ENCODE measurements at regions not wholly inside any gene's neighbourhood (a gene's known extent, or its start where the extent isn't known, plus 50 kb on each side); places are given as distances from the start of the nearest gene placed in this dataset.

DNA sequence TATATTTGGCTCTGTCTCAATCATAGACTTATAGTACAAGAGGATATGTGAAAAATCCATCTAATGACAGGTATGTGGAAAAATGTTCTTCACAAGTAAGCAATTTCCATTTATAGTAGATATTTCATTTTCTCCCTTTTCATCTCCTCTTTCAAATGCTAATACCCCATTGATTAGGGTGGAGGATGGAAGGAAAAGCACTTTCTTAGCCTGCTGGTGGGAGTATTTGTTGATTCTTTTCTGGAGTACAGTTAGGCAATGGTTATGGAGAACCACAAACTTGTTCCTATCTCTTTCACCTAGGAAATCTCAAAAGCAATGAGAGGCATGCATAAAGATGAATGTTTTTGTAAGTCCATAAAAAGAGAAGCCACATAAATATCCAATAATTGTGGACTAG lies 108.0 kb upstream of the CREB5 start:
- Mint-ChIP-seq H3K27ac (no peak overlapping the region), H3K9me3 (no peaks in the 10 kb centered on the region), H3K4me1 (no peaks in the 10 kb centered on the region), H3K4me3 (no peak overlapping the region), H3K36me3 (no peaks in the 10 kb centered on the region), H3K27me3 (no peaks in the 10 kb centered on the region)
- no peak for DNase-seq

DNA sequence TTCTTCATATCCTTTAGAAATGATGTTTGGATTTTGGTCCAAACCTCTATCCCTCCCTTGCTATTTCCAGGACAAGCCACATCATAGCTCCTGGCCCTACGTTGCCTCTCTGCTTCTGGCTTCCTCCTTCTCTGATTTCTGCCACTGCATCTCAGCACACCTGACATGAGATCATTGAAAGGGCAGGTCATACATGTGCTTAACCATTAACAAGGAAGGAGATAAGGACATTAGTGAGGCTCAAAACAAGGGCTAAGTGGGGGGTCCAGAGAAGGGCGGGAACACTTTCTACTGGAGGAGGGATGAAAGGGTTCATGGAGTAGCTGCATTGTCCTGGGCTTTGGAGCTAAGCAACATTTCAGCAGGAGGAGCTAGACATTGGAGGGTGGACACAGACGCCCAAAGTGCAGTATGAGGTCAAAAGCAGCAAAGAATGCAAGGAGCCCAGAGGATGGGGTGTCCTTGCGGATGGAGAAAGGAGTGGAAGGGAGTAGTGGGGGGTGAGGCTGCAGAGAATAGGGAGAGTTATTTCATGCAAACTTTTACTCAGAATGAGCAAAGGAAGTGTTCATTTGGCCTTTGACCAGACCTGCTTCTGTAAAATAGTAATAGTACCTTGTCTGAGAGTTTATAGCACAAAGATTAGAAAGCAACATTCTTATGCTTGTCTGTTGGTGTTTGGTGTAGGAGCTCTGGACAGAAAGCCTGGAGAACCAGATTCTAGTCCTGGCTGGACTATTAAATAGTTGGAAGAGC lies 102.4 kb upstream of the CREB5 start:
- DNase-seq = no peak
- Mint-ChIP-seq H3K9me3 (no peaks in the 10 kb centered on the region), H3K27ac (no peak overlapping the region), H3K4me1 (no peaks in the 10 kb centered on the region), H3K4me3 (no peak overlapping the region), H3K36me3 (no peaks in the 10 kb centered on the region), H3K27me3 (peaks cover 36% of the 10 kb centered on the region)

DNA sequence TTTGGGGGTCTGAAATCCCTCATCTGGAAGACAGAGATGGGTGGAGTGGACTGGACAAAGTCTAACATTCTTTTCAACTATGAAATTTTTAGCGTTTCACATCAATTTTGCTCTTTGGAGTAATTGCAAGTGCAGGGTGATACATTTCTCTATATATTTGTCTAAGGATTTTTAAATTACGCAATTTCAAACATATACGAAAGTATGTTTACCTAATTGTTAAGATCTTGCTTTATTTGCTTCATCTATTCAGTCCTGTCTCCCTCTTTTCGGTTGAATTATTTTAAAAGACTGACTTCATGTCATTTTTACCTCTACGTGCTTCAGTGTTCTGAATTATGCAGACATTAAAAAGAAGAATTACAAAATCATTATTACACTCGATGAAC lies 101.9 kb upstream of the CREB5 start:
- Mint-ChIP-seq H3K27ac (no peak overlapping the region), H3K9me3 (no peaks in the 10 kb centered on the region), H3K36me3 (no peaks in the 10 kb centered on the region), H3K27me3 (peaks cover 41% of the 10 kb centered on the region), H3K4me3 (no peak overlapping the region), H3K4me1 (peaks cover under 1% of the 10 kb centered on the region)
- no peak for DNase-seq

DNA sequence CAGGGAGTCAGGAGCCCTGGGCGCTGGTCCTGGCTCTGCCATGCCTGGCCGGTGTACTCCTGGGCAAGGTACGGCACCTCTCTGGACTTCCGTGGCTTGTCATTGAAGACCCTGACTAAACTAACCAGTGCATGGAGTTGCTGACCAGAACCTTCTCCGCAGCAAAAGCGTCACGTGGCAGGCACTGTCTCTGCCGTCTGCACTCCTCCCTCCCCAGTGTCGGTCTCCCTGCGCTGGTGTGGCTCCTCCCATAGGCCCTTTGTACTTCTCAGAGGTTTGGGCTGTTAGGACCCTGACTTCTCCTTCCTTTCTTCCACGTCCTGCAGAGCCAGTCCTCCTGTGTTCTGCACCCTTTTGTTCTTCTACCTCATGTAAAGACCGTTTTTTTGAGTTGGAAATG lies 100.6 kb upstream of the CREB5 start:
- Mint-ChIP-seq H3K36me3 (no peaks in the 10 kb centered on the region), H3K27me3 (peaks cover 45% of the 10 kb centered on the region), H3K9me3 (no peaks in the 10 kb centered on the region), H3K4me3 (no peak overlapping the region), H3K27ac (no peak overlapping the region), H3K4me1 (peaks cover 3% of the 10 kb centered on the region)
- no peak for DNase-seq

DNA sequence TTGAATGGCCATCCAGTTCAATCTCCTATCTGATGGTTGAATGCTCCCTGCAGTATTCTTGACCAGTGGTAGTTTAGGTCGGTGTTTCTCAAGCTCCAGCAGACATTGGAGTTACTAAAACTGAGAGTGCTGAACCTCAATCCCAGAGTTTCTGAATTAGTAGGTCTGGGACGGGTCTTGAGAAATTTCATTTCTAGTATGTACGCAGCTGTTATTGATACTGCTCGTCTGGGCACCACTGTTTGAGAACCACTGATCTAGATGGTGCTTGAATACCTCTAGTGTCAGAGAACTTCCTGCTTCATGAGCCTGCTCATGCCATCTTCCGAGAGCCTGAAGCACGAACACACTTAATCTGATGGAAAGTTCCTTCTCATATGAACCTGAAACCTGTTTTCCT lies 99.4 kb upstream of the CREB5 start:
- H3K27ac Mint-ChIP-seq = no peak overlapping the region
- H3K4me3 Mint-ChIP-seq = no peak overlapping the region
- H3K4me1 Mint-ChIP-seq = peaks cover 3% of the 10 kb centered on the region
- H3K36me3 Mint-ChIP-seq = no peaks in the 10 kb centered on the region
- peaks cover 51% of the 10 kb centered on the region for H3K27me3 Mint-ChIP-seq
- no peak for DNase-seq
- H3K9me3 Mint-ChIP-seq = no peaks in the 10 kb centered on the region

DNA sequence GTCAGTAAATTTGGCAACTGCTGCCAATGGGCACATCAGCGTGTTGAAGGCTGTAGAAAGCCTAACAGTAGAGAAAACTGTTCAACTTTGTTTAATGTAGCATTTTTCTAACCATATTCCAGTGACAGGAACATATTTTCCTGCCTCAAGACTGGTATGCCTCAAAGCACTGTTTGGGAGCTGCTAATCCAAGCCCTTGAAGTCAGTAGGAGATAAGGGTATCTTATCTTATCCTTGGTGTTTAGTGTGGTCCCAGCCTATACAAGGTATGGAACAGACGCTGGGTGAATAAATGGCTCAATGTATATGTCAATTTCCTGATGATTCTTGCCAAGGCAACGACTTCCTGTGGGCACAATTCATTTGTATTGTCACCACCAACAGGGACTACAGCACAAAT lies 97.5 kb upstream of the CREB5 start:
- H3K4me3 Mint-ChIP-seq = no peak overlapping the region
- no peaks in the 10 kb centered on the region for H3K9me3 Mint-ChIP-seq
- no peak overlapping the region for H3K27ac Mint-ChIP-seq
- H3K4me1 Mint-ChIP-seq = peaks cover 3% of the 10 kb centered on the region
- no peaks in the 10 kb centered on the region for H3K36me3 Mint-ChIP-seq
- DNase-seq = no peak
- peaks cover 48% of the 10 kb centered on the region for H3K27me3 Mint-ChIP-seq

DNA sequence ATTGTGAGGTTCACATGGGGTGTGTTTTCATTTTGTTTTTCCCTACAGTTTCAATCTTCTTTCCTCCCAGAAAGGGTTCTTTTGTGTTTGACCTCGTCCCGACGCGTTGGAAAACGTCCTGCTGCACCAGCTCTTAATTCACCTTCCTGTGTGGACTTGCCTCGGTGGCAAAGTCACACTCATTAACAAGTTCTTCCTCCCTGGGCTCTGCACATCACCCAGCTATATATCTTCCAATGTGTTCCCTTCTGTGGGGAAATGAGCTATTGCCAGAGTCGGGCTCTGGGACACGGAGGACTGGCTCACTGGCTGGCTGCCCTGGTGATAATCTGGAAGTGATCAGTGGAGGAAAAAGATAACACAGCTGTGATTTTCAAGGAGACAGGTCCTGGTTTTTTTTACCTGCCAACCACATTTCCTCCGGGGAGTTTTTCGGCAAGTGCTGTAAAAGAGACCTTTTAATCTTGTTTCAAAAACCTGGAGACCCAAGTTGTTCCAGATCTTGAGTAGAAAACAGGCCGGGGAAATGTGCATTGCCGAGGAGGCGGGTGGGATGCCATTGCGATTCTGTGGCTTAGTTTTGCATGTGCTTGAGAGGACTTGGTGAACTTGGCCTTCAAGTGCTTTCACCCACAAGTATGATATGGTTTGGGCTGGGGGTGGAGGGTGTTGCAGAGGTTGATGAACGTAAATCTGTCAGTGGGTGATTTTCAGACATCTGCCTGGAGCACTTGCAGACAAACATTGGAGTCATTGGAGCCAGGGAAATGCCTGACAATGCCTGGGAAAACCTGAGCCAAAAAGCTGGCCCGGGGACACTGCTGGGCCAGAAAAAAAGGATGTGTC lies 96.5 kb upstream of the CREB5 start:
- H3K9me3 Mint-ChIP-seq = no peaks in the 10 kb centered on the region
- H3K27me3 Mint-ChIP-seq = peaks cover 44% of the 10 kb centered on the region
- peaks cover 3% of the 10 kb centered on the region for H3K4me1 Mint-ChIP-seq

DNA sequence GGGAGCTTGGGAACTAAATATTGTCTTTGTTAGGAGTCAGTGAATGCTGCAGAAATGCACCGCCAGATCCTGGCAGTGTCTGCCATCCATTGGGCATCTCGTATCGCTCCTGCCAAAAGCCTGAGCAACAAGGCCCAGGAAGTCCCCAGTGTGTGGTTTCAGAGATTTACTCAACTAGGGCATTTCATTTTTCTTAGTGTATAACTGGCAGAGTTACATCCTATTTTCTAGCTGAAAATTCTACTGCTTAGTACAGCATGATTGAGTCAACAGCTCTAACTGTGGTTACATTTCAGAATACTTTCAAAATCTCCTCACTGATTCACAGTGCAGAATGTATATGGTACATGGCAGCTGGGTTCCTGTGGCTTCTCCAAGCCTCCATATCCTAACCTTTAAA lies 95.8 kb upstream of the CREB5 start:
- Mint-ChIP-seq H3K4me1 (peaks cover 3% of the 10 kb centered on the region), H3K27ac (no peak overlapping the region), H3K36me3 (no peaks in the 10 kb centered on the region), H3K4me3 (no peak overlapping the region), H3K27me3 (peaks cover 40% of the 10 kb centered on the region), H3K9me3 (no peaks in the 10 kb centered on the region)
- no peak for DNase-seq

More for the DNA sequence above, 96.5 kb upstream of the CREB5 start:
- Mint-ChIP-seq H3K27ac (no peak overlapping the region), H3K36me3 (no peaks in the 10 kb centered on the region), H3K4me3 (no peak overlapping the region)
- no peak for DNase-seq

DNA sequence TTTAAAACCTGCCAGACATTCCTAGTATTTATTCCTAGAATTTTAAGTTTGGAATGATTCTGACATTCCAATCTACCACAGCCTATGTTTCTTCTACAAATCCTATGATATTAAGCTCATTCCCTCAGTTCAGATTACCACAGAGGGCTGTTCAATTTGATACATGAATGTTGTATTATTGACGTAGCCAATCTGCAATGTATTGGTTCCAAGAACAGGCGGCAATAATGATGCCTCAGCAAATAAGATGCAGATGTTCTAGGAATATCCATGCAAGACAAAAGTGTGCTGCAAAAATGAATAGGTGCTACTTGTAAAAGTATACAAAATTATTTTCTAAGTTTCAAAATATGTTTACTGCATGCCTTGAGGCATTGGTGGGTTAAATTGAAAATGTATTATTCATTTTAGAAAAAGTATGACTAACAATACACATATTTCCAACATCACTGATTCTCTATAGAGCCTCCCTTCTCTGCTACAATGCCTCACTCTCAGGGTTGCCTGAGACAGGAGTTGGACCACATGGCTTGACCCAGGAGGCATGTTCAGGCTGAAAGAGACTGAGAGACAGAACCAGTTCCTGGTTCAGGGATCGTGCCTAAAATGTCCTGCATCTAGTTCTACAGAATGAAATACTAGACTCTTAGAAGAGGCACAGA lies 94.1 kb upstream of the CREB5 start:
- Mint-ChIP-seq H3K27ac (no peak overlapping the region), H3K9me3 (no peaks in the 10 kb centered on the region), H3K4me3 (no peak overlapping the region), H3K36me3 (no peaks in the 10 kb centered on the region), H3K4me1 (peaks cover 3% of the 10 kb centered on the region), H3K27me3 (peaks cover 23% of the 10 kb centered on the region)
- no peak for DNase-seq

DNA sequence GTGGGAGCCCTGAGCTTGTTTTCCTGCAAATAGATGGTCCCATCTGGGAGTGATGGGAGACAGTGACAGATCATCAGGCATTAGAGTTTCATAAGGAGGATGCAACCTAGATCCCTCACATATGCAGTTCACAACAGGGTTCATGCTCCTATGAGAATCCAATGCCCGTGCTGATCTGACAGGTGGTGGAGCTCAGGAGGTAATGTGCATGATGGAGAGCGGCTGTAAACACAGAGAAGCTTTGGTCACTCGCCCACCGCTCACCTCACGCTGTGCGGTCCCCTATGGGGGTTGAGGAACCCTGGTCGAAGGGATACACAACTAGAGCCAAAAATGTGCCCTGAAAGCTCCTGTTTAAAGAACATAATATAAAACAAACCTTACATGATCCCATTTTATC lies 88.5 kb upstream of the CREB5 start:
- Mint-ChIP-seq H3K27me3 (no peaks in the 10 kb centered on the region), H3K27ac (no peak overlapping the region), H3K4me1 (peaks cover 13% of the 10 kb centered on the region), H3K4me3 (no peak overlapping the region), H3K9me3 (peaks cover 1% of the 10 kb centered on the region), H3K36me3 (peaks cover 1% of the 10 kb centered on the region)
- no peak for DNase-seq

DNA sequence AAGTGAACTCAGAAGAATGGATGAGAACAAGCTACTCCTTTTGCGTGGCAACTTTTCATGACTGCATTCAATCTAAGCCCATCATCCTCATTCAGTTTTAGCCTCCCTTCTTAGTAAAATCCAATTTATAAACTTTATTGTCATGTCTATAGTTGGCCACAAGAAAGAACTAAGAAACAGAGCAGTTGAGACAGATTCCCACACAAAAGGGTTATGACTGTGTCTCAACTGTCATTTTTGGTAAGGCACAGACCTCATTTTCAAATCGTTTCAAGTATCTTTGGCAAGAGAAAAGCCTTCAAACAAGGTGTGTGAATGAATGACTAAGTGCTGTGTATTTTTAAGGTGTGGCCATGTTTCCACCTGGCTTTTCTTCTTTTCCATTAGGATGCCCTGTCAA lies 84.2 kb upstream of the CREB5 start:
- Mint-ChIP-seq H3K4me3 (no peak overlapping the region), H3K27me3 (no peaks in the 10 kb centered on the region), H3K9me3 (peaks cover 1% of the 10 kb centered on the region), H3K4me1 (peaks cover 42% of the 10 kb centered on the region), H3K27ac (peak overlapping the region; percentile 13), H3K36me3 (peaks cover 1% of the 10 kb centered on the region)
- no peak for DNase-seq

DNA sequence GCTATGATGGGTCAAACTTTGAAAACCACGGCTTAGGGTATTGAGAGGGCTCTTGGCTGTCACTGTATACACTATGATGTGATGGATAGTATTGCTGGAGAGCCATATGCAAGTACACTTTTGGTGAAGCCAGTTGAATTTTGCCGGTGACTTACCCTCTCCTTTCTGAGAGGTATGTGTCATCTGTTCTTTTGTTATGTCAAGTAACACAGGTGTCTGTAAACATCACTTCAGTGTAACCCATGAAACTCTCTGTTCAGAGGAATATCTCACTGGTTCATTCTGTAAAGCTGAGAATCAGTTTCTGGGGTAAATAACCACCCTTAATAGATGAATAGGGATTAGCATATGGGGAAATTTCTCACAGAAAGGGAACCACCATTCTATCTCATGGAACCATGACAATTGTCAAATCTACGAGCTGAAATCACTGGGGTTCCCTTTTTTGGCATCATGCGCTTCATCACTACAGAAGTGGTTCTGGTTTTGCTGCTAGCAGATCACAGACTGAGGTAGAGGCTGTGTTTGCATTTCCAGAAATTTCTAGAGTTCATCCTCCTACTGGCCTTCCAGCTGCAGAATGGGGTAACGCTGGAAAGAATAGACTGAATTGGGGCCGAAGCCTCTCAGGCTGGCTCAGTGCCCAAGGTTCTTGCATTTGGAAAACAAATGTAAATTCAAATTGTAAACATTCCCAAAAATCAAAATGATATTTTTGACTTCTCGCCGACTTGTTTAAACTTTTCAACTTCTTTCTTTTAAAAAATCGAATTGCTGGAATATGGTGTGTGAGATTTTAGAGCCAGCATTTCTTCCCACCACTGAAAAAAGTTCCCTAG lies 83.3 kb upstream of the CREB5 start:
- DNase-seq = no peak
- peak overlapping the region; percentile 7 for H3K27ac Mint-ChIP-seq
- H3K27me3 Mint-ChIP-seq = no peaks in the 10 kb centered on the region
- peaks cover 1% of the 10 kb centered on the region for H3K36me3 Mint-ChIP-seq
- H3K4me3 Mint-ChIP-seq = no peak overlapping the region
- peaks cover 42% of the 10 kb centered on the region for H3K4me1 Mint-ChIP-seq
- H3K9me3 Mint-ChIP-seq = peaks cover 8% of the 10 kb centered on the region

DNA sequence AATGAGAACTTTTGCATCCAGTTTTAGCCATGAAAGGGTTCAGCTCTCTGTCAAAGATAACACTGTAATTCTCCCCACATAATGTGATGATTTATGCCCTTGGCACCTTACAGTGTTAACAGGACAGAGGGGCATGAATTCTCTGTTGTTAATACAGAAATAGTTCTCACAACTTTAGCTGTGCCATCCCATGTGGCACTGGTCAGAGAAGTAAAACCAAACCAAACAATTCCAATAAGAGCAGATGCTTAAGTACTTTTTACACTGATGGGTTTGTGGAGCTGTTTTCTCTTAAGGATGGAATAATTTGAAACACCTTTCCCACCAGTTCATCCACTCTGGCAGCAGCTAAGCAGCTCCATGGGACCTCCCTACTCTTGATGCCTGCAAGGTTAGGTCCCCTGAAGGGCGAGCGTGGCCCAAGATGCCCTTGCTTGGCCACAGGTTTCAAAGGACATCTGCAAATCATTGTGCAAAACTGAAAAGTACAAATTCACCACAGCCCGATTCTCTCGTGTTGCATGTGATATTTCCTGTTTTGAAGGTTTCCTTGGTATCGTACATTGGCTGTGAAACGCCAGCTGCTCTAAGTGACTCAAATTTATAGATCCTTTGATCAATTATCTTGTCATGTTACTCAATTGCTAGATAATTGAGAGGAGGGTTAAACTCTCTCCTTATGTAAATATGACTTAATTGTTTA lies 82.5 kb upstream of the CREB5 start:
- peaks cover 42% of the 10 kb centered on the region for H3K4me1 Mint-ChIP-seq
- H3K36me3 Mint-ChIP-seq = peaks cover 1% of the 10 kb centered on the region
- no peaks in the 10 kb centered on the region for H3K27me3 Mint-ChIP-seq
- peak; percentile 19 for DNase-seq
- no peak overlapping the region for H3K4me3 Mint-ChIP-seq
- peak overlapping the region; percentile 19 for H3K27ac Mint-ChIP-seq
- H3K9me3 Mint-ChIP-seq = peaks cover 8% of the 10 kb centered on the region

DNA sequence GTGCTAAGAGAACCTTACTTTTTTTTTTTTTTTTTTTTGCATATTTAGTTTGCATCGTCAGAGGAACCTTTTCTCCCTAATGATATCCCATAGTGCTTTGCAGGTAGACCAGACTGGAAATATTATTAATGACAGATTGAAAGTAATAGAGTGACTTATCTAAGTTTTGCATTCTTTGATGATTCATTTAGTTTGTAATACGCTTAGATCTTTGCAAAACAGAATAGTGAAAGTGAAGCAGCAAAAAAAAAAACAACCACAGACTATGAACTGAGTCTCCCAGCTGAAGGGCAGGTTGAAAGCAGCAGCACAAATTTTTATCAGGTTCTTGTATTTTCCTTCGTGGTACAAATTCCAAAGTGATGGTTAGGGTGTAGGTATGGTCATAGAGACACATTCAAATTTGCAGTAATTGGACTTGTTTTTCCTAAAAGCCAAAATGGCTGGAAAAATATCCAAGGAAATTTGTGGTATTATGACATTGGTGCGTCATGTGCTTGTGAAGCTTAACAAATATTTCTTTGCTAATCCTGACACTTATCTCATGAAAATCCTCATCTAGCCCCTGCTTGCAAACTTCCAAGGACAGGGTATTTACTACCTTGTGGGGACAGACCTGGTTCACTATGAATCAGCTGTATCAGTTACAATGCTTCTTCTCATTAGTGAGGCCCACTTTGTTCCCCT lies 81.8 kb upstream of the CREB5 start:
- DNase-seq = no peak
- peaks cover 8% of the 10 kb centered on the region for H3K9me3 Mint-ChIP-seq
- peak overlapping the region; percentile 26 for H3K4me3 Mint-ChIP-seq
- peak overlapping the region; percentile 19 for H3K27ac Mint-ChIP-seq
- H3K36me3 Mint-ChIP-seq = peaks cover 1% of the 10 kb centered on the region
- no peaks in the 10 kb centered on the region for H3K27me3 Mint-ChIP-seq
- H3K4me1 Mint-ChIP-seq = peaks cover 42% of the 10 kb centered on the region

Data from activated naive CD8-positive, alpha-beta T cell treated with anti-CD3 and anti-CD28 coated beads for 36 hours (primary cell).